ENCODE measurements at regions not wholly inside any gene's neighbourhood (a gene's known extent, or its start where the extent isn't known, plus 50 kb on each side); places are given as distances from the start of the nearest gene placed in this dataset.

- no peak for TF ChIP-seq CTCF (IDR thresholded peaks at IDR 0.05)
- no peak for TF ChIP-seq POLR2A (IDR thresholded peaks at IDR 0.05)
- TF ChIP-seq EP300 (IDR thresholded peaks at IDR 0.05; ENCODE audit: low read depth) = no peak
- TF ChIP-seq POLR2AphosphoS5 (IDR thresholded peaks at IDR 0.05) = no peak
Observed at GRCh38 chr15:39427705-39428104, 153.2 kb upstream of the THBS1 start.

Data from transverse colon (tissue), 4 donors.